ENCODE measurements at regions not wholly inside any gene's neighbourhood (a gene's known extent, or its start where the extent isn't known, plus 50 kb on each side); places are given as distances from the start of the nearest gene placed in this dataset.
"Not testable (repeated sequence)": the region's sequence is repeated elsewhere in the genome, so short reads cannot be mapped to it uniquely, and the experiment has no call there.

- H3K4ac ChIP-seq (ENCODE audit: low read depth in 1 of 2, low read length in 2 of 2), result no peak overlapping the region
- H3K36me3 ChIP-seq (ENCODE audit: control insufficient read depth in 1 of 2, insufficient read depth in 2 of 2, low read depth in 1 of 2, low read length in 2 of 2), result no peaks in the 10 kb centered on the region
- no peaks in the 10 kb centered on the region for H3K9me3 ChIP-seq (ENCODE audit: control insufficient read depth, low read length)
- H2BK12ac ChIP-seq (ENCODE audit: low read length in 2 of 2), result no peak overlapping the region
- no peak overlapping the region for H3K9ac ChIP-seq (ENCODE audit: low read length)
- H3K23ac ChIP-seq (ENCODE audit: low read length in 2 of 2), result no peak overlapping the region
- DNase-seq, result no peak
- H4K8ac ChIP-seq (ENCODE audit: low read length), result no peak overlapping the region
- H2BK120ac ChIP-seq (ENCODE audit: low read depth, low read length), result no peak overlapping the region
- H3K18ac ChIP-seq (ENCODE audit: low read depth in 1 of 2, low read length in 2 of 2), result no peak overlapping the region
- no peak overlapping the region for H2AFZ ChIP-seq (ENCODE audit: low read depth, low read length)
- no peak overlapping the region for H2AK5ac ChIP-seq (ENCODE audit: low read length, severe bottlenecking)
- H3K27me3 ChIP-seq (ENCODE audit: control insufficient read depth in 1 of 2, insufficient read depth in 1 of 2, low read length in 2 of 2), result no peaks in the 10 kb centered on the region
- no peak overlapping the region for H3K14ac ChIP-seq (ENCODE audit: low read length in 2 of 2)
- H3K79me1 ChIP-seq (replicated peaks; ENCODE audit: low read length, poor library complexity, severe bottlenecking), result no peaks in the 10 kb centered on the region
- 100% methylated on average over 2 of the region's 3 CpGs for WGBS
- H2BK15ac ChIP-seq (ENCODE audit: low read depth, poor library complexity, severe bottlenecking), result no peak overlapping the region
- no peaks in the 10 kb centered on the region for H3K4me1 ChIP-seq (ENCODE audit: control insufficient read depth, insufficient read depth, low read depth, low read length)
- H3K27ac ChIP-seq (ENCODE audit: low read length, poor library complexity, severe bottlenecking), result no peak overlapping the region
- H2BK5ac ChIP-seq (ENCODE audit: low read depth, low read length, poor library complexity, severe bottlenecking), result no peak overlapping the region
- no peak overlapping the region for H3K4me3 ChIP-seq (ENCODE audit: insufficient read depth in 1 of 2, low read depth in 1 of 2, low read length in 2 of 2)
- H4K91ac ChIP-seq (ENCODE audit: low read length), result no peak overlapping the region
- H3K4me2 ChIP-seq (ENCODE audit: low read length, poor library complexity, severe bottlenecking), result no peak overlapping the region
These were observed 1028.2 kb downstream of the PCDH7 start for GRCh38 chr4:31748382-31748781.

GRCh38 chr4:31750581-31750980 is 1030.4 kb downstream of the PCDH7 start:
- not testable (repeated sequence) for H2AK5ac ChIP-seq (ENCODE audit: low read length, severe bottlenecking); H3K4me1 ChIP-seq (ENCODE audit: control insufficient read depth, insufficient read depth, low read depth, low read length); H2BK5ac ChIP-seq (ENCODE audit: low read depth, low read length, poor library complexity, severe bottlenecking); H3K4me3 ChIP-seq (ENCODE audit: insufficient read depth in 1 of 2, low read depth in 1 of 2, low read length in 2 of 2); H3K18ac ChIP-seq (ENCODE audit: low read depth in 1 of 2, low read length in 2 of 2); H2BK120ac ChIP-seq (ENCODE audit: low read depth, low read length); DNase-seq; H3K27me3 ChIP-seq (ENCODE audit: control insufficient read depth in 1 of 2, insufficient read depth in 1 of 2, low read length in 2 of 2); H2BK12ac ChIP-seq (ENCODE audit: low read length in 2 of 2); H3K23ac ChIP-seq (ENCODE audit: low read length in 2 of 2); H3K4me2 ChIP-seq (ENCODE audit: low read length, poor library complexity, severe bottlenecking); H3K4ac ChIP-seq (ENCODE audit: low read depth in 1 of 2, low read length in 2 of 2); H3K79me1 ChIP-seq (replicated peaks; ENCODE audit: low read length, poor library complexity, severe bottlenecking); H4K91ac ChIP-seq (ENCODE audit: low read length); H3K27ac ChIP-seq (ENCODE audit: low read length, poor library complexity, severe bottlenecking); H3K9ac ChIP-seq (ENCODE audit: low read length); H2BK15ac ChIP-seq (ENCODE audit: low read depth, poor library complexity, severe bottlenecking); H4K8ac ChIP-seq (ENCODE audit: low read length); H3K14ac ChIP-seq (ENCODE audit: low read length in 2 of 2); H3K9me3 ChIP-seq (ENCODE audit: control insufficient read depth, low read length); H2AFZ ChIP-seq (ENCODE audit: low read depth, low read length); H3K36me3 ChIP-seq (ENCODE audit: control insufficient read depth in 1 of 2, insufficient read depth in 2 of 2, low read depth in 1 of 2, low read length in 2 of 2)
- no CpG with 5 or more reads among the region's 2 CpGs for WGBS

- no peaks in the 10 kb centered on the region for H3K9me3 ChIP-seq (ENCODE audit: control insufficient read depth, low read length)
- H2AFZ ChIP-seq (ENCODE audit: low read depth, low read length), result no peak overlapping the region
- H3K36me3 ChIP-seq (ENCODE audit: control insufficient read depth in 1 of 2, insufficient read depth in 2 of 2, low read depth in 1 of 2, low read length in 2 of 2), result no peaks in the 10 kb centered on the region
- no peak overlapping the region for H3K18ac ChIP-seq (ENCODE audit: low read depth in 1 of 2, low read length in 2 of 2)
- no peak overlapping the region for H4K8ac ChIP-seq (ENCODE audit: low read length)
- no peak for DNase-seq
- H3K4ac ChIP-seq (ENCODE audit: low read depth in 1 of 2, low read length in 2 of 2), result no peak overlapping the region
- H3K4me1 ChIP-seq (ENCODE audit: control insufficient read depth, insufficient read depth, low read depth, low read length), result no peaks in the 10 kb centered on the region
- no peak overlapping the region for H3K23ac ChIP-seq (ENCODE audit: low read length in 2 of 2)
- H3K79me1 ChIP-seq (replicated peaks; ENCODE audit: low read length, poor library complexity, severe bottlenecking), result no peaks in the 10 kb centered on the region
- no peak overlapping the region for H4K91ac ChIP-seq (ENCODE audit: low read length)
- no peak overlapping the region for H3K27ac ChIP-seq (ENCODE audit: low read length, poor library complexity, severe bottlenecking)
- H3K9ac ChIP-seq (ENCODE audit: low read length), result no peak overlapping the region
- no peak overlapping the region for H2BK15ac ChIP-seq (ENCODE audit: low read depth, poor library complexity, severe bottlenecking)
- H3K4me2 ChIP-seq (ENCODE audit: low read length, poor library complexity, severe bottlenecking), result no peak overlapping the region
- H2BK5ac ChIP-seq (ENCODE audit: low read depth, low read length, poor library complexity, severe bottlenecking), result no peak overlapping the region
- H2BK12ac ChIP-seq (ENCODE audit: low read length in 2 of 2), result no peak overlapping the region
- no peak overlapping the region for H2BK120ac ChIP-seq (ENCODE audit: low read depth, low read length)
- H3K4me3 ChIP-seq (ENCODE audit: insufficient read depth in 1 of 2, low read depth in 1 of 2, low read length in 2 of 2), result no peak overlapping the region
- no peak overlapping the region for H2AK5ac ChIP-seq (ENCODE audit: low read length, severe bottlenecking)
- H3K27me3 ChIP-seq (ENCODE audit: control insufficient read depth in 1 of 2, insufficient read depth in 1 of 2, low read length in 2 of 2), result no peaks in the 10 kb centered on the region
- 100% methylated on average over 1 of the region's 4 CpGs for WGBS
- H3K14ac ChIP-seq (ENCODE audit: low read length in 2 of 2), result no peak overlapping the region
These were observed 1035.6 kb downstream of the PCDH7 start for GRCh38 chr4:31755751-31756150.

GRCh38 chr4:31768756-31769155 is 1048.6 kb downstream of the PCDH7 start:
- no peak overlapping the region for H3K4ac ChIP-seq (ENCODE audit: low read depth in 1 of 2, low read length in 2 of 2)
- no peak overlapping the region for H2BK12ac ChIP-seq (ENCODE audit: low read length in 2 of 2)
- H3K23ac ChIP-seq (ENCODE audit: low read length in 2 of 2), result no peak overlapping the region

More at GRCh38 chr4:31768756-31769155, 1048.6 kb downstream of the PCDH7 start:
- H3K27ac ChIP-seq (ENCODE audit: low read length, poor library complexity, severe bottlenecking), result no peak overlapping the region
- H3K36me3 ChIP-seq (ENCODE audit: control insufficient read depth in 1 of 2, insufficient read depth in 2 of 2, low read depth in 1 of 2, low read length in 2 of 2), result no peaks in the 10 kb centered on the region
- no peaks in the 10 kb centered on the region for H3K4me1 ChIP-seq (ENCODE audit: control insufficient read depth, insufficient read depth, low read depth, low read length)
- H3K4me3 ChIP-seq (ENCODE audit: insufficient read depth in 1 of 2, low read depth in 1 of 2, low read length in 2 of 2), result no peak overlapping the region
- H3K4me2 ChIP-seq (ENCODE audit: low read length, poor library complexity, severe bottlenecking), result no peak overlapping the region
- no peak overlapping the region for H2AFZ ChIP-seq (ENCODE audit: low read depth, low read length)
- H3K79me1 ChIP-seq (replicated peaks; ENCODE audit: low read length, poor library complexity, severe bottlenecking), result no peaks in the 10 kb centered on the region
- no peaks in the 10 kb centered on the region for H3K27me3 ChIP-seq (ENCODE audit: control insufficient read depth in 1 of 2, insufficient read depth in 1 of 2, low read length in 2 of 2)
- H4K91ac ChIP-seq (ENCODE audit: low read length), result no peak overlapping the region
- no peak overlapping the region for H2BK15ac ChIP-seq (ENCODE audit: low read depth, poor library complexity, severe bottlenecking)
- H3K9ac ChIP-seq (ENCODE audit: low read length), result no peak overlapping the region
- H2BK120ac ChIP-seq (ENCODE audit: low read depth, low read length), result no peak overlapping the region
- no peak overlapping the region for H4K8ac ChIP-seq (ENCODE audit: low read length)
- H3K9me3 ChIP-seq (ENCODE audit: control insufficient read depth, low read length), result no peaks in the 10 kb centered on the region
- no peak overlapping the region for H2AK5ac ChIP-seq (ENCODE audit: low read length, severe bottlenecking)
- no peak overlapping the region for H2BK5ac ChIP-seq (ENCODE audit: low read depth, low read length, poor library complexity, severe bottlenecking)
- no peak overlapping the region for H3K18ac ChIP-seq (ENCODE audit: low read depth in 1 of 2, low read length in 2 of 2)
- no peak overlapping the region for H3K14ac ChIP-seq (ENCODE audit: low read length in 2 of 2)
- DNase-seq, result no peak
